Activated CD8-positive, alpha-beta memory T cell treated with anti-CD3 and anti-CD28 coated beads for 36 hours (primary cell): ENCODE measurements at regions not wholly inside any gene's neighbourhood (a gene's known extent, or its start where the extent isn't known, plus 50 kb on each side); places are given as distances from the start of the nearest gene placed in this dataset.
"Not testable (repeated sequence)": the region's sequence is repeated elsewhere in the genome, so short reads cannot be mapped to it uniquely, and the experiment has no call there.

Experiments used
- CTCF ChIA-PET: fragments of 350-600 bp; sonication (Branson Sonifier 250); formaldehyde crosslinking; loops from one replicate; lab custom pipeline; 2021; ENCODE audit warnings: antibody characterized with exemption; lab: Charles Lee
- POLR2A ChIA-PET: fragments of 350-600 bp; sonication (Branson Sonifier 250); formaldehyde crosslinking; loops from one replicate; lab custom pipeline; 2021; ENCODE audit warnings: antibody characterized with exemption; lab: Charles Lee

DNA sequence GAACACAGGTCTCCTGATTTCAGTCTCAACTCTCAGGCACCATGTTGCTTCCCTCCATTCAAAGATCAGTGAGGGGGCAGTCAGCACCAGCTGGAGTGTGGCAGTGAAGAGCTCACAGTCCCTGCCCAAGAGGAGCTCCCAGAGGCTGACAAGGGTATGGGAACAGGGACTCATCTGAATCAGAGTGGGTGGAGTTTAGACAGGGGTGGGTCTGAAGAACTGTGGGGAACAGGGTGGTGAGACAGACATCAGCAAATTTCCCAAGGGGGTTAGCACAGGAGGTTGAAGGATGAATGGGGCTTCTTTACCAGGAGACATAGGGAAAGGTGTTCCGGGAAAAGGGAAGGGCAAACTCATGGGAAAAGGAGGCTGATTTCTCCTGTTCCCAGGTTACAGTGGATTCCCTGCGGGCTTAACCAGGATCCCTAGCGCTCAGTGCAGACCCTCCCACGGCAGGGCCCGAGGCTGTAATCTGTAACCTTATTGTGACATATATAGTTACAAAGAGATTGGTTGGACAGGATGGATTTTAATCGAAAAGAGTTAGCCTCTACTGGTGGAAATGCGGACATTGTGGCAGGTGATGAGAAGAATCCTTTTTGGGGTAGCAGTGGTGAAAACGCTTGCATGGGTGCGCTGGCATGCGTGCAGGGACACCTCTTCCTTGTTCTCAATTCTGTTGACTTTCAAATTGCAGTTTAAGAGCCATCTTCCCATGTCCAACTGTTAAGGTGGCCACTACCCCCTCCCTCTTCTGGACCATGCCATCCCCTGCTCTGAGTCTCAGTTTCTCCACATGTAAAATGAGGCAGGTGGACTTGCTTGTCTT is 160.3 kb downstream of the SMAD6 start:
- CTCF ChIA-PET: interaction anchor here (1.0 to 1.7 kb wide), 2 partner anchors 11 kb away, joined by 6 to 10 read pairs; no protein-coding TSS in a partner anchor
- POLR2A ChIA-PET: no interaction called here

DNA sequence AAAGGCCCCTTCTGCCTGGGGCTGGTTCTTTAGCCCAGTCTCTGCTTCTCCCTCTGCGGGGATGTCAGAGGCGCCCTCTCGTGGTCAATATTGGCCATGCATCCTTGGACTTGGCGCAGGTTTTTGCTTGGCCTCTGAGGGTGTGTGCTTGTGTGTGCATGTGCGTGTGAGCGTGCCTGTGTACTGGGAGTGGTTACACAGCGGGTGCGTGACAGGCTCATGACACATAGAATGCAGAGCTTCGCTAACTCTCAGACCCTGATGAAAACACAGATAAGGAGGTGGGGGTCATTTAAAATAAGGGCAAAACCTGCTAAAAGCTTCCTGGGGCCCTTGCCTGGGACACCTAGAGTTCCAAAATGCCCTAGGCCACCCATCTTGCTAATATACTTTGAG is 160.9 kb downstream of the SMAD6 start:
- POLR2A ChIA-PET: no interaction called here
- CTCF ChIA-PET: interaction anchor here (1.0 kb wide), 1 partner anchor 11 kb away, joined by 6 read pairs; no protein-coding TSS in a partner anchor

DNA sequence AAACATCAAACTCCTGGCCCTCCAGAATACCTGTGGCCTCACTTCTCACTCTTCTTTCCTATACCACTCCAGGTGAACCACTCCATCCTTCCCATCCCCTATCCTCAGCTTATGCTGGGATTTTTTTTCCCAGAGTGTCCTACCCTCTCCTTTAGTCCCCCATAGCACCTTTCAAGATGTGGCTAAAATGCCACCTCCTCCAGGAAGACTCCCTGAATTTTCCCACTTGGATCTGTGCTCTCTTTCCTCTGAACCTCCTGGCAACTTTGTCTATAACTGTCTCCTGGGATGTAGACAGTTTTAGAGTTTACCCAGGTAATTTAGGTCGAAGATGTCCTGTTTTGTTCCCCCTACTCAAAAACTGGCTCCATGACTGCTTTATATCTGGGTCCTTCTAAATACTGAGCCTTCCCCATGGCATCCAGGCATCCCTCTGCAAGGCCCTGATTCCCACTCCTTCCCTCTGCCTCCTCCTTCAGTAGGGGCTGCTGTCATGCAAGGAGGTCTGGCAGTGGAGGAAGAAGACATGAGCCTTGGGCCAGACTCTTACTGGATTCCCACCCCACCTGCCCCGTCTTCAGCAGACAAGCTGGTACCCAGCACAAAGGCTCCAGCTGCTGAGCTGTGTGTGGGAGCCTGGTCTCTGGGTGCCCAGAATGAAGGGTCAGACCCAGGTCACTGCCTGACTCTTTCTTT is 161.5 kb downstream of the SMAD6 start:
- ChIA-PET CTCF (interaction anchor here (0.8 to 2.0 kb wide), 3 partner anchors 11 to 13 kb away, joined by 3 to 6 read pairs (median 5); no protein-coding TSS in a partner anchor), POLR2A (no interaction called here)

DNA sequence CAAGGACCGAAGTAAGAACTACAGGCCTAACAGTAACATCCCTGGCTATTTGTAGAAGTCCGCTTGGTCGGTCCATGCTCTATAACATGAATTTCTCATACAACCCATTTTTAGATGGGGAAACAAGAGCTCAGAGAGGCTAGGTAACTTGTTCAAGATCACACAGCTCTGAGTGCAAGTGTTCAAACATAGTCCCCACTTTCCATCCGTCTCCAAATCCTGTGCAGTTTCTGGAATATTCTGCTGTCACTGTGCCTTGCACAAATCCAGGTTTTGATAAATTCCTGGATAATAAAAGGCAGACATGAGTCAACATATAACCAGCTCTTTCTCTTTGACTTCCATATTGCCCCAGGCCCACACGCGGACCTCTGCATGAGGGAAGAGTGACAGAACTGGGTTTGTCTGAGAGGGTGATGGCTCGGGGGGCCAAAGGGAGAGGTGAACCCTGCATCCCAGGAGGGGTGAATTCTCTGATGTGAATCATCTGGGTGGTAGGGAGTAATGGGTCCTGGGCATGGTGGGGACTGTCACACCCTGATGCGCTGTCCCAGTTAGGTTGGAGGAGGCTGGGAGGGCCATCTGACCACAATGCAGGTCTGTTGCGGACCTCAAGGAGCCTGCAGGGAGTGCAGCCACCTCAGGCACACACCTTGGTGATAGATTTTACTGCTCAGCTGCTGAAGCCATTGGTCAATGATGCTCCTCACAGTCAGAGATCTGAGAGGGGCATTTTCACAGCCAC is 162.2 kb downstream of the SMAD6 start:
- ChIA-PET CTCF (interaction anchor here (0.8 to 2.0 kb wide), 2 partner anchors 12 to 13 kb away, joined by 3 to 5 read pairs; no protein-coding TSS in a partner anchor), POLR2A (no interaction called here)

DNA sequence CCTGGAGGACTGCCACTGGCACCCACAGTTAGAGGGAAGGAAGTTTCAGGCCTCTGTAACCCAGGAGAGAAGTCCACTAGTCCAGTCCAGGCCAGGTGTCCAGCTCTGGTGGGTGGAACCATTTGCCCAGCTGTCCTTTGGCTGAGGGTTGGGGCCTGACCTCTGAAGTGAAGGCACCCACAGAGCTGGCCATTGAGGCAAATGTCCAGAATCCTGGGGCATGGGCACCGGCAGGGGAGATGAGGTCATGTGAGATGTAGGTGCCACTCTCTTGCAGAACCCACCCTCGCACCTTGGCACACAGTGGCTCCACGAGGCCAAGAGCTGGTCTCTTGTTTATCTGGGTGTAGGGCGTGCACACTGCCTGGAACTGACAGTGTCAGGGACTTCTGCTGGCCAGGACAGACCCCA is 162.8 kb downstream of the SMAD6 start:
- CTCF ChIA-PET: interaction anchor here (2.0 kb wide), 1 partner anchor 13 kb away, joined by 5 read pairs; no protein-coding TSS in a partner anchor
- POLR2A ChIA-PET: no interaction called here

DNA sequence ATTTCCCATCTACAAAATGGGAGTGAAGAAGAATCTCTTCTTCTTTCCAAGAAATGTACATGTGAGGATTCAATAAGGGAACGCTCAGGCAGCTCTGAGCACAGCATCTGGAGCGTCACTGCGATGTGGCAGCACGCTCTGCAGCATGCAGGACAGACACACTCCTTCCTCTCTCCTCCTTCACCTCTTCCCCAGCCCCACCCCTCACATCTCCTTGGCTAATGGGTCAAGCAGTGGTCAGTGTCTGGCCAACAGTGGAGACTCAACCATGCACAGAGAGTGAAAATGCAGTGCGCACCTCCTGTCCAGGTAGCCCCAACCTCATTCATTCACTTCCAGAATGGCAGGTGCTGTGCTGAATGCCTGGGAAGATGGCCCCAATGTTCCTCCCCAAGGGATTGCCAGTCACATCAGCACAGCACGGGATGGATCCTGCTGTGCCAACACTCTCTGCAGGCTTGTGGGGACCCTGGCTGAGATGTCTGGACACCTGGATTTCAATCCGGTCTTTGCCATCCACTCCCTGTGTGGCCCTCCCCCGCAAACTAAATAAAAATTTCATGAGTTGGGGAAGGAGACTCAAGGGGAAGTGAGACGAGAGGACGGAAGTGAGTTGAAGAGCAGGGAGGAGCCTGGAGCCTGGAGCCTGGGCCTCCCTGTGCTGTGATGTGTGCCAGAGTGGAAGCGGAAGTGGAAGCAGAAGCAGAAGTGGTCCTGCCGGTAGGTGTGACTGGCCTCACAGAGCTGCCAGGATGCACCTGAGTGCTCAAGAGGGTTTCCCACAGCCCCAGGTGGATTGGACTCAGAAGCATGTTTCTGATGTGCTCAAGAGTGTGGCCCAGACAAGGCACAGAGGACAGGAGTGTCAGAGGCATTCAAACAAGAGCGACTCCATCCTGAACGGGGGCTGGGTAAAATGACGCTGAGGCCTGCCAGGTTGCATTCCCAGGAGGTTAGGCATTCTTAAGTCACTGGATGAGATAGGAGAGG is 163.9 kb downstream of the SMAD6 start:
- POLR2A ChIA-PET: no interaction called here
- CTCF ChIA-PET: interaction anchor here (2.0 kb wide), 1 partner anchor 14 kb away, joined by 5 read pairs; no protein-coding TSS in a partner anchor

DNA sequence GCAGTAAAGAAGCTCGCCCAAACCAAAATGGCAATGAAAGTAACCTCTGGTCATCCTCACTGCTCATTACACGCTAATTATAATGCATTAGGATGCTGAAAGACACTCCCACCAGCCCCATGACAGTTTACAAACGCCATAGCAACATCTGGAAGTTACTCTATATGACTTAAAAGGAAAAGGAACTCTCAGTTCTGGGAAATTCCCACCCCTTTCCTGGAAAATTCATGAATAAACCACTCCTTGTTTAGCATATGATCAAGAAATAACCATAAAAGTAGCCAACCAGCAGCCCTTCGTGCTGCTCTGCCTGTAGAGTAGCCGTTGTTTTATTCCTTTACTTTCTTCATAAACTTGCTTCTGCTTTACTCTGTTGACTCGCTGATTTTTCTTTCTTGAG is 164.6 kb downstream of the SMAD6 start:
- CTCF ChIA-PET: no interaction called here
- POLR2A ChIA-PET: no interaction called here

DNA sequence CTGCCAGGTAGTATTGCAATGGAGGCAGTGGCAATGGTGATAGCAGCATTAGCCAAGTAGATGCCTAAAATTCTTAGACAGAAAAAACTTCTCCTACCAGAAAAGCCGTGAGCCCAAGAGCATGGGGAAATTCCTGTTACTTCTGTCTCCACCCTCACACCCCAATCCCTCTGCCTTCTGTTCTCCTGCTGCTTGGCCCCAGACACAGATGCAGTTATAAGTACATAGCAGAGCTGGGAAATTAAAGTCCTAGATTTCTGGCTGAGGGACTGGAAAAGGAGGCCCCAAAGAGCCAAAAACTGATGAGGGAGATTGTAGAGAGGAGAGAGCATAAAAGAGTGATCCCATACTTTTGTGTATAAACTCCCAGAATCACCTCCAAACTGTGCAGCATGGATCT is 166.9 kb downstream of the SMAD6 start:
- POLR2A ChIA-PET: no interaction called here
- CTCF ChIA-PET: interaction anchor here (1.5 kb wide), 1 partner anchor 18 kb away, joined by 5 read pairs; no protein-coding TSS in a partner anchor

DNA sequence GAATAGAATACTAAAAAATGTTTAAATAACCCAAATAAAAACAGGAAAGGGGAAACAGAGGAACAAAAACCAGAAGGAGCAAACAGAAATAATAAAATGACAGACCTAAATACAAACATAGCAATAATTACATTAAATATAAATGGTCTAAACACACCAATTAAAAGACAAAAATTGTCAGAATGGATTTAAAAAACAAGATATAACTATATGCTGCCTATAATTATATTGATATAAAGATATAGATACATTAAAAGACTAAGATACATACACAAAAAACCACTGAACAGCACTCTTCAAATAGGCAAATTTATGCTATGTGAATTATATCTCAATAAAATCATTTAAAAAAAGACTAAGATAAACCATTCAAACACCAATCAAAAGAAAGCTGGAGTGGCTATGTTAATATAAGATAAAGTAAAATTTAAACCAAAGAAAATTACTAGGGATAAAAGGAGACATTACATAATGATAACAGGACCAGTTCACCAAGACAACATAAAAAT is 168.9 kb downstream of the SMAD6 start:
- ChIA-PET POLR2A (no interaction called here), CTCF (no interaction called here)

DNA sequence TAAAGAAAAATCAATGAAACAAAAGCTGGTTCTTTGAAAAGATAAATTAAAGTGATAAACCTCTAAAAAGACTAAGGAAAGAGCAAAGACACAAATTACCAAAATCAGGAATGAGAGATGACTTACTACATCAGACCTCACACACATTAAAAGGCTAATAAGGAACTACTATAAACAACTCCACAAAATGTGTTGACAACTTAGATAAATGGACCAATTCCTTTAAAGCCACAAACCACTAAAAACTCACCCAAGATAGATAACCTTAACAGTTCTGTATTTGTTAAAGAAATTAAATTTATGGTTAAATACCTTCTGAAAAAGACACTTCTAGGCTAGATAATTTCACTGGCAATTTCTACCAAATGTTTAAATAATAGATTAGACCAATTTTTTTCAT is 170.4 kb downstream of the SMAD6 start:
- ChIA-PET POLR2A (no interaction called here), CTCF (interaction anchor here (0.6 kb wide), 1 partner anchor 18 kb away, joined by 4 read pairs; no protein-coding TSS in a partner anchor)

DNA sequence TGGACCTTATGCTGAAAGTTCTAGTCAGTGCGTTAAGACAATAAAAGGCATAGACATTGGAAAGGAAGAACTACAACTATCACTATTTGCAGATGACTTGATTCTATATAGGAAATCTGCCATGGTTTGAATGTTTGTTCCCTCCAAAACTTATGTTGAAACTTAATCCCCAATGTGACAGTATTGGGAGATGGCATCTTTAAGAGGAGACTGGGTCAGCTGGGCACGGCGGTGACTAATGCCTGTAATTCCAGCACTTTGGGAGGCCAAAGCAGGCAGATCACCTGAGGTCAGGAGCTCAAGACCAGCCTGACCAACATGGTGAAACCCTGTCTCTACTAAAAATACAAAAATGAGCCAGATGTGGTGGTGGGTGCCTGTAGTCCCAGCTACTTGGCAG is 171.3 kb downstream of the SMAD6 start:
- POLR2A ChIA-PET, CTCF ChIA-PET: not testable (repeated sequence)

DNA sequence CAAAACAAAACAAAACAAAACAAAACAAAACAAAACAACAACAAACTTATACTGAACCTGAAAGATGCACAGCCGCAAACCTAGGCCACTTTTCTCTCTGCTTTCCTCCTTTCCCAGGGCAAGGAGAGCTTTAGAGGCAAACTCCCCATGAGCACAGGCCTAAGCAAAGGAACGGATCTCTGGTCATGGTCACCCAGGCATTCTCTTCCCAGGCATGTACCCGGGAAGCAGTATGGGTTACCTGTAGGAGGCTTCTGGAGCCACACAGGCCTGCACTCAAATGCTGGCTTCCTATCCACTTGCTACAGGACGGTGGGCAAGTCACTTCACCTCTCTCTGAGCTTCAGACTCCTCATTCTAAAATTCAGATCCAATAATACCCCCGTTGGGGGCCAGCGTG is 171.8 kb downstream of the SMAD6 start:
- CTCF ChIA-PET: no interaction called here
- POLR2A ChIA-PET: no interaction called here

DNA sequence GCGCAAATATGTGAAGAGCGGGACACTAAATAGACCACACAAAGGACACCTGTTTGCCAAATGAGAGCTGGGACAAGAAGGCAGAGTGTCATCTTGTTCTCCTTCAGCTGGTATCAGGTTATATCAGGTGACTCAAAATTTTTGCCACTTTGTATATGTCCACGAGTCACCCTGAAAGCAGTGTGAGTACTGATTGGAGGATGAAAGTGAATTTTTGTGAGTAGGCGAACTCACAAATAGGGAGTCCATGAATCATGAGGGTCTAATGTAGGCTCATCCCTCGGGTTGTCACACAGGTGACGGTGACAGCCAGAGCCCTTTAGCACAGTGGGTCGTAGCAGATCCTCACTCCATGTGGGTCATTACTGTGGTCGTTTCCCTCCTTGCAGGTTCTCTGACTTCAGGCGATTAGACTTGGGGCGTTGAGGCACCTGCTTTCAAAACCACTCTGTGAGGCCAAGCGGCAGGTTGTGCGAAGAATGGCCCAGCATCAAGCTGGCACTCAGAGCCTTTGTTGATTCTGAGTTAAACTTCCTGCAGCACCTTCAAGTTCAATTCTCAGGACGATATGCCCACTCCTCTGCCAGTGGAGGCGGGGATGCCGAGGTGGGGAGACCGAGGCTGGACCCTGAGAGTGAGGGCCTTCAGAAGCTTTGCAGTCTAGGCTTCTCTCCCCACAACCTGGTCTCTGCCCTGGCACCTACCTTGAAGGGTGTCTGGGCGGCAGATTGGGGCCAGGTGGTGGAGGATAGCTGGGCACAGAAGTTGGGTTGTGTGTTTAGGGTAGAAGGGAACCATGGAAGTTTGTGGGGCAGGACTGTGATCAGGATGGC is 173.8 kb downstream of the SMAD6 start:
- POLR2A ChIA-PET: no interaction called here
- CTCF ChIA-PET: no interaction called here

DNA sequence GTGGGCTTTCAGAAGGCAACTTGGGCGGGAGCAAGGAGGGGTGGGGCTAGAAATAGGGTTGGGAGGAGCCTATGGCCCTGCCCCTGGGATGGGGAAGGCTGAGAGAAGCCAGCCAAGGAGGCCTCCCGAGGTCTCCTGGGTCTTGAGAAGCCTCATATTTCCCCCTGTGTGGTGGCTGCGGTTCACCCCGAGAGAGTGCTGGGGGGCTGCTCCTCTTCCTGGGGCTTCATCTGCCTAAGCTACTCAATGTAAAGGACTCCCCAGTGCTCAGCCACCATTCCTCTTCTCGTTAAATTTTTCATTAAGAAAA is 174.3 kb downstream of the SMAD6 start:
- ChIA-PET POLR2A (no interaction called here), CTCF (no interaction called here)

DNA sequence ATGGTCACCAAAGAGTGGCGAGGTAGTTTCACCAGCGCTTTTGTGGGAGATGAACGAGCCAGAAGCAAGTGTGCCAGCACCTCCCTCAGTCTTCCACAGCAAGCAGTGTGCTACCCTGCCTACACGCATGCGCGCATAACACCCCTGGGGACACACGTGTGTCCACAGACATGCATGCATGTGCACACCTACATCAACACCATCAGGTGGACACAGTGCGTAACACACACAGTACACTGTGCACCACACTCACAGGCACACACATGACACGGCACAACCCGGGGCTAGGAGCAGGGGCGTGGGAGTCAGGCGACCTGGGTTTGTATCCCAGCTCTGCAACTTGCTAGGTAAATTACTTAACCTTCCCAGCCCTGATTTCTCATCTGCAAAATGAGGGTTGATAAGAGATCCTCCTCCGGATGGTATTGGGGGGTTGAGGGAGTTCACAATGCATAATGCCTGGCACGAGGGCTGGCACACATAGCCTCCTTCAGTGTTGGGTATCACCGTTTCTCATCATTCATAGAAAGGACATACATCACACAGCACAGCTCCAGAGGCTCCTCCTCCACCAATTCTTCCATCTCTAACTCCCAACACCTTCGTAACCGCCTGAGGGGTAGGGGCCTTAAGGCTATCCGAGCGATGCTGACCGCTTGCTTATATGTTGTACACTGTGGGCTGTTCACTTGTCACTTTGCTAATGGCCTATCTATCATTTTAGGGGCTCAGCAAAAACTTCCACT is 174.9 kb downstream of the SMAD6 start:
- CTCF ChIA-PET: no interaction called here

DNA sequence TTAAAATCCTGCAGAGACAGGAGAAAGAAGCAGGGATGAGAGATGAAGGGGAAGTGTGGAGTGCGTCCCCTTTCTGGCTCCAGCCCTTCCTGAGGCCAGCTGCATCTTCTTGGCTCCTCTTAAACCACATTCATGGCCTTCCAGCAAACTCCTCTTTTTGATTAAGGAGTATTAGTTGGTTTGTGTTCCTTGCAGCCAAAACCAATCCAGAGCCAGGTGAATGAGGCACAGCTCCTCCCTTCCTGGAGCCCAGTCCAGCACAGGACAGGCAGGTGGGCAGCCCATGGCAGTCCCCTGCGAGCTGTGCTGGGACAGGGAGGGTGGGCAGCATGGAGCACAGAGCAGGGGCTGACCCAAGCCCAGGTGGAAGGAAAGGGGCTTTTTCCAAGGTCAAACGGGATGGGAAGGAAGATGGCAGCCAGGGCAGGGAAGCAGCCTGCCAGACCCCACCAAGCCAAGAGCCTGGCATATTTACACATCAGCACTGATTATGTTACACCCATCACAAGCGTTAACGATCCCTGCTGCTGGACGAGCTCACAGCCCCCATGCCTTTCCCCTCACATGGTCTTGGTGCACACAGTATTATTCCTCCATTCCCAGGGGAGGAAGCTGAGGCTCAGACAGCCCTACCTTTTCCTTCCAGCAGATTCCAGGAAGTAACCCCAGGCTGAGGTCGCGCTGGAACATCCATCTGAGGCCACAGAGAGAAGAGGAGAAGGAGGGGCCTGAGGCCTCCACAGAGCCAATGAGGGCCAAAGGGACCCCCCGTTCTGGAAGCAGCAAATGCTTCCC is 175.6 kb downstream of the SMAD6 start:
- CTCF ChIA-PET: no interaction called here
- POLR2A ChIA-PET: no interaction called here

More for the DNA sequence above, 174.9 kb downstream of the SMAD6 start:
- POLR2A ChIA-PET: no interaction called here
